Right atrium auricular region (tissue), 2 donors: ENCODE measurements at regions not wholly inside any gene's neighbourhood (a gene's known extent, or its start where the extent isn't known, plus 50 kb on each side); places are given as distances from the start of the nearest gene placed in this dataset.
A peak's percentile ranks its signal among the peaks of the same experiment; 100 is the strongest.

ENCODE experiments used
- DNase-seq: peaks from one replicate; pipeline ENCODE4 v3.0.0-alpha.2; 2019; ENCODE audit warnings: low spot score
- H3K27ac ChIP-seq, 2 donors: fragments of 200-600 bp; sonication (generic); 1 replicate in 1 of 2; 2 replicates in 1 of 2; pipeline ENCODE4 v1.5.1; 2016 to 2019
- H3K27me3 ChIP-seq, 2 donors: fragments of 200-600 bp; sonication (generic); one replicate each; pipeline versions ENCODE4 v1.5.1 to v1.6.0; 2017 to 2019
- H3K36me3 ChIP-seq: fragments of 200-600 bp; sonication (generic); one replicate; pipeline ENCODE4 v1.5.1; 2016
- H3K4me1 ChIP-seq, 2 donors: fragments of 200-600 bp; sonication (generic); one replicate each; pipeline versions ENCODE4 v1.5.1 to v1.6.0; 2017 to 2019
- H3K4me3 ChIP-seq, 2 donors: fragments of 200-600 bp; sonication (generic); 1 replicate in 1 of 2; 2 replicates in 1 of 2; pipeline ENCODE4 v1.5.1; 2017 to 2019; ENCODE audit warnings: mild to moderate bottlenecking in 1 of 2, moderate library complexity in 1 of 2
- H3K9me3 ChIP-seq, 2 donors: fragments of 200-600 bp; sonication (generic); one replicate each; pipeline ENCODE4 v1.5.1; 2019
- TF ChIP-seq, protein P1 (sequence below), 2 donors: fragments of 200-600 bp; sonication (generic); IDR thresholded peaks; one replicate each; pipeline ENCODE4 v1.5.1; 2019; ENCODE audit warnings: antibody characterized with exemption in 2 of 2

- Histone ChIP-seq H3K4me3 (no peak overlapping the region), H3K4me1 (no peaks in the 10 kb centered on the region), H3K27me3 (no peaks in the 10 kb centered on the region), H3K36me3 (no peaks in the 10 kb centered on the region), H3K27ac (no peak overlapping the region), H3K9me3 (no peaks in the 10 kb centered on the region)
- DNase-seq, result peak; percentile 21
- TF ChIP-seq, protein P1, sequence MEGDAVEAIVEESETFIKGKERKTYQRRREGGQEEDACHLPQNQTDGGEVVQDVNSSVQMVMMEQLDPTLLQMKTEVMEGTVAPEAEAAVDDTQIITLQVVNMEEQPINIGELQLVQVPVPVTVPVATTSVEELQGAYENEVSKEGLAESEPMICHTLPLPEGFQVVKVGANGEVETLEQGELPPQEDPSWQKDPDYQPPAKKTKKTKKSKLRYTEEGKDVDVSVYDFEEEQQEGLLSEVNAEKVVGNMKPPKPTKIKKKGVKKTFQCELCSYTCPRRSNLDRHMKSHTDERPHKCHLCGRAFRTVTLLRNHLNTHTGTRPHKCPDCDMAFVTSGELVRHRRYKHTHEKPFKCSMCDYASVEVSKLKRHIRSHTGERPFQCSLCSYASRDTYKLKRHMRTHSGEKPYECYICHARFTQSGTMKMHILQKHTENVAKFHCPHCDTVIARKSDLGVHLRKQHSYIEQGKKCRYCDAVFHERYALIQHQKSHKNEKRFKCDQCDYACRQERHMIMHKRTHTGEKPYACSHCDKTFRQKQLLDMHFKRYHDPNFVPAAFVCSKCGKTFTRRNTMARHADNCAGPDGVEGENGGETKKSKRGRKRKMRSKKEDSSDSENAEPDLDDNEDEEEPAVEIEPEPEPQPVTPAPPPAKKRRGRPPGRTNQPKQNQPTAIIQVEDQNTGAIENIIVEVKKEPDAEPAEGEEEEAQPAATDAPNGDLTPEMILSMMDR (IDR thresholded peaks at IDR 0.05), result no peak
These were observed 58.5 kb downstream of the IGLL5 start for GRCh38 chr22:22946131-22946530.

DNA sequence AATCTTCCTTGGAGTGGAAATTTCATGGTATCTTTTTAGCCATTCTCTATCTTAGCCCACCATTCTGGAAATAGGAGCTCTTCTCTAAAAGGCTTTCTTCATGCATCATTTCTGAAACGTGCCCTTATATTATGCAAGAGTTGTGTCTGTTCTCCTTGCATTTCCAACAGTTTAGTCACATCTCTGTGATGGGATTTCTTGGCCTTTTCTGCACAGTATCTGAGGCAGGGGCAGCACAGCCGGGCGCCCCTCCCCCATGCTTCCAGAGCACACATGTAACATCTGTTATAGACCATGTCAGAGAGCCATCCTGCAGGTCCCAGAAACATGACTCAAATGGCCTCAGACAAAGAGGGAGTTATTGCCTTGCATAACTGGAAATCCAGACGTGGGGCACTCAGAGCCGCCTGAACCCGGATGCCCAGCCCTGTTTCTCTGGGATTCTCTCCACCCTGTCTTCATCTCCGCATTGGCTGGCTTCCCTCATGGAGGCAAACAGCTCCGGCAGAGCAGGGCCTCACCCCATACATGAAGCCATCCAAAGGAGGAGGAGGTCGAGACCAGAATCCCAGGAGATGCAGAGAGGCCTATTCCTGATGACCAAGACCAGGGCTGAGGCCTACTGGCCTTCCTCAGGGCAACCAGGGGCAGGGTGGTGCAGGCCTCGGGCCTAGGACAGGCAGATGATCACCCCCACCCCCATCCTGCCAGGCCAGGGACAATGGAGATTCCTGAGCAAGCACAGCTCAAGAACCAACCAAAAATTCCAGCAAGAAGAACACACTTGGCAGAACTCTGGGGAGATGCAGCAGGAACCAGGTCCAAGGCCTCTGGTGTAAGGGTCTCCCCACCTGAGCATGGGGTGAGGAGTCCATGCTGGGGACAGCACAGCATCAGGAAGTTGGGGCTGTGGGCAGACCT, 61.3 kb downstream of the IGLL5 start:
- no peaks in the 10 kb centered on the region for H3K36me3 ChIP-seq
- no peaks in the 10 kb centered on the region for H3K27me3 ChIP-seq
- H3K27ac ChIP-seq, result no peak overlapping the region
- DNase-seq, result peak; percentile 42
- no peaks in the 10 kb centered on the region for H3K9me3 ChIP-seq
- no peaks in the 10 kb centered on the region for H3K4me1 ChIP-seq
- no peak overlapping the region for H3K4me3 ChIP-seq
- TF ChIP-seq, protein P1 (IDR thresholded peaks at IDR 0.05), result no peak

DNA sequence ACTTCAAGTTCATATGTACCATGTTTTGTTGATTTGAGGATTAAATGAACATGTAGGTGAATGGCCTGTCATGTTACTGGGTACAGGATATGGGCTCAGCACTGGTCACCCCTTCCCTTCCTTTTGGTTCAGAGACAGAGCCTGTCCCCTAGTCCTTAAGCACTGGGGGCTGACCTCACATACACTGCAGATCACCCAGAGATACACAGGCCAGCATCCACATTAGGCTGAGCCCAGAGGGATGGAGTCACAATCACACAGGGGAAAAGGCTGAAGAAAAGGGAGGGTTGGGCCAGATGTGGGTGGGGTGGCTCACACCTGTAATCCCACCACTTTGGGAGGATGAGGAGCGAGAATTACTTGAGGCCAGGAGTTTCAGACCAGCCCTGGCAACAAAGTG, 62.3 kb downstream of the IGLL5 start:
- H3K36me3 ChIP-seq, result no peaks in the 10 kb centered on the region
- H3K9me3 ChIP-seq, result no peaks in the 10 kb centered on the region
- no peaks in the 10 kb centered on the region for H3K4me1 ChIP-seq
- DNase-seq, result no peak
- no peaks in the 10 kb centered on the region for H3K27me3 ChIP-seq
- H3K27ac ChIP-seq, result no peak overlapping the region
- TF ChIP-seq, protein P1 (IDR thresholded peaks at IDR 0.05), result no peak
- no peak overlapping the region for H3K4me3 ChIP-seq

DNA sequence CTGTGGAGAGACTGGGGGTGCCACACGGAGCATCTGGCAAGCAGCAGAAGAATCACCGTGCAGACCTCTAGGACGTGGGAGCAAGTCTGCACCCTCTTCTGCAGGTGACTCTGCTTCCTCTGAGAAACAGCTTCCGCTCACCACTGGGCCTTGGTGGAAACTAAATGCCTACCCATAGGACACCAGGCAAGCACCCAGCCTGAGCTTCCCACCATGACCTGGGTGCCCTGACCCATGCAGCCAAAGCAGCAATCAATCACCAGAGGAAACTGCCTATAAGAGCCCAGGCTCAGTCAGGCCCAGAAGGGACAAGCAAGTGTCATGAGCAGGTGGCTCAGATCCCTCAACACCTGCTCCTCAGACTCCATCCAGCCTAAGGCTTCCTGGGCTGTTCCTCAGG, 63.4 kb downstream of the IGLL5 start:
- no peaks in the 10 kb centered on the region for H3K9me3 ChIP-seq
- peak; percentile 43 for DNase-seq
- TF ChIP-seq, protein P1 (IDR thresholded peaks at IDR 0.05), result no peak
- H3K36me3 ChIP-seq, result no peaks in the 10 kb centered on the region
- H3K27ac ChIP-seq, result no peak overlapping the region
- H3K4me3 ChIP-seq, result no peak overlapping the region
- H3K4me1 ChIP-seq, result no peaks in the 10 kb centered on the region
- no peaks in the 10 kb centered on the region for H3K27me3 ChIP-seq

DNA sequence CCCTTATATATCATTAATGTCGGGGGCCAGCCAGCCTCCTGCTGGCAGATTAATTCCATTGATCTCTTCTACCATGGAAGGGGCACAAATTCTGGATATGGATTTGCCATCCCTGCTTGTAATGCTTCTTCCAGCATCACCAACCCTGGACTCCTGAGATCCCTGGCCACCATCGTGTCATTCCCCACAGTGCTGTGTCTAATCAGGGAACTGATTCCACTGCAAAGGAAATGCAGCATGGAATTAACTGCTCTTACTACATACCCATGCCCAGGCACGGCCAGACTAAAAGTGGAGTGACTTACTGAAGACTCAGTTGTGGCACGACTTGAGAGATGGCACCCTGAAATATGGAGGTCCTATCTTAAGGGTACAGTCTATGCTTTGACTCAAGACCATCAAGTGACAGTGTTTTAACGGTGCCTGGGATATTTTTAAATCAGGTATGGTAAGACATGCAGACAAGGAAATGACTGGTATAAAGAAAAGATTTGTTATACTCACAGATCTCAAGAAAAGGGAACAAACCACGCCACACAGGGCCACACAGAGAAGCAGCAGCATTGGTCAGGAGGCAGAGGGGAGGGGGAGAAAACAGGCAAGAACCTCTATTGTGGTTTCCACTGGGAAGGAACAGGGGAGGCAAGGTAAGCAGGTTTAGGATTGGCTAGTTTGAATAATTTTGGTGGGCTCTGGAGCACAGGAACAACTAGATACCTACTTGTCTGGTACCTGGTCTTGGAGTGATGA, 65.1 kb downstream of the IGLL5 start:
- H3K27ac ChIP-seq, result no peak overlapping the region

More for the DNA sequence above, 65.1 kb downstream of the IGLL5 start:
- Histone ChIP-seq H3K4me3 (no peak overlapping the region), H3K9me3 (no peaks in the 10 kb centered on the region), H3K27me3 (no peaks in the 10 kb centered on the region), H3K36me3 (no peaks in the 10 kb centered on the region), H3K4me1 (no peaks in the 10 kb centered on the region)
- peak; percentile 36 for DNase-seq
- TF ChIP-seq, protein P1 (IDR thresholded peaks at IDR 0.05), result no peak
